A673 (cell line): ENCODE measurements at regions not wholly inside any gene's neighbourhood (a gene's known extent, or its start where the extent isn't known, plus 50 kb on each side); places are given as distances from the start of the nearest gene placed in this dataset.

ENCODE experiments used
- BruUV-seq: library from RNA; stranded (reverse); fragments of 400-500 nt; replicated peaks from 2 replicates; lab custom pipeline; 2021; lab: Mats Ljungman, UMichigan
- CTCF ChIA-PET: fragments of 300-600 bp; sonication (Branson Sonifier 250); formaldehyde crosslinking; loops from one replicate; lab custom pipeline; 2022; ENCODE audit warnings: antibody characterized with exemption; lab: Charles Lee
- POLR2A ChIA-PET: fragments of 300-600 bp; sonication (Branson Sonifier 250); formaldehyde crosslinking; loops from one replicate; lab custom pipeline; 2022; ENCODE audit warnings: antibody characterized with exemption; ENCODE audit not compliant: low non-redundant PET; lab: Charles Lee
- DNase-seq: peaks from one replicate; pipeline ENCODE4 v3.0.0-alpha.2; 2015; ENCODE audit warnings: low spot score
- H3K27ac ChIP-seq: fragments of 200-600 bp; sonication (generic); 2 replicates; pipeline ENCODE4 v1.5.1; 2016; ENCODE audit warnings: mixed run types, low read depth, mild to moderate bottlenecking, mixed read lengths, antibody characterized with exemption, low read length; ENCODE audit not compliant: poor library complexity, severe bottlenecking
- H3K27me3 ChIP-seq: fragments of 200-600 bp; sonication (generic); replicated peaks from 2 replicates; pipeline ENCODE4 v1.6.1; 2017; ENCODE audit warnings: mixed run types, low read depth, mild to moderate bottlenecking, mixed read lengths, antibody characterized with exemption, low read length; ENCODE audit not compliant: insufficient read depth, poor library complexity
- H3K36me3 ChIP-seq: fragments of 200-600 bp; sonication (generic); 2 replicates; pipeline ENCODE4 v1.6.1; 2016; ENCODE audit warnings: mixed run types, mild to moderate bottlenecking, mixed read lengths, antibody characterized with exemption, low read length; ENCODE audit not compliant: insufficient read depth, poor library complexity, severe bottlenecking
- H3K4me1 ChIP-seq: fragments of 200-600 bp; sonication (generic); 2 replicates; pipeline ENCODE4 v1.6.1; 2017; ENCODE audit warnings: mixed run types, mild to moderate bottlenecking, mixed read lengths, antibody characterized with exemption, low read length; ENCODE audit not compliant: insufficient read depth, poor library complexity, severe bottlenecking
- H3K4me3 ChIP-seq: fragments of 200-600 bp; sonication (generic); 2 replicates; pipeline ENCODE4 v1.5.1; 2016; ENCODE audit warnings: low read depth, mixed run types, mild to moderate bottlenecking, mixed read lengths, low read length; ENCODE audit not compliant: poor library complexity, severe bottlenecking
- H3K9me3 ChIP-seq: fragments of 200-600 bp; sonication (generic); 2 replicates; pipeline ENCODE4 v1.6.1; 2016; ENCODE audit warnings: mixed run types, low read depth, mild to moderate bottlenecking, mixed read lengths, antibody characterized with exemption, low read length; ENCODE audit not compliant: poor library complexity, severe bottlenecking
- EZH2 ChIP-seq: fragments of 200-600 bp; sonication (generic); IDR thresholded peaks from 2 replicates; pipeline ENCODE4 v1.6.1; 2017; ENCODE audit warnings: borderline replicate concordance, low read depth, mild to moderate bottlenecking, mixed read lengths, antibody characterized with exemption, low read length; ENCODE audit not compliant: poor library complexity, severe bottlenecking
- intact Hi-C: fragments of 100-400 bp; cut with micrococcal nuclease; formaldehyde crosslinking; loops from one replicate; pipeline ENCODE4 v1.10.0; 2022; ENCODE audit not compliant: unreplicated experiment
- TF ChIP-seq, protein P1 (sequence below): fragments of 300-800, 200-600 bp; sonication (generic); conservative IDR thresholded peaks from 2 replicates; pipeline ENCODE4 v1.5.1; 2017; ENCODE audit warnings: low read depth, mild to moderate bottlenecking, antibody characterized with exemption, low read length, moderate library complexity, mixed read lengths

DNA sequence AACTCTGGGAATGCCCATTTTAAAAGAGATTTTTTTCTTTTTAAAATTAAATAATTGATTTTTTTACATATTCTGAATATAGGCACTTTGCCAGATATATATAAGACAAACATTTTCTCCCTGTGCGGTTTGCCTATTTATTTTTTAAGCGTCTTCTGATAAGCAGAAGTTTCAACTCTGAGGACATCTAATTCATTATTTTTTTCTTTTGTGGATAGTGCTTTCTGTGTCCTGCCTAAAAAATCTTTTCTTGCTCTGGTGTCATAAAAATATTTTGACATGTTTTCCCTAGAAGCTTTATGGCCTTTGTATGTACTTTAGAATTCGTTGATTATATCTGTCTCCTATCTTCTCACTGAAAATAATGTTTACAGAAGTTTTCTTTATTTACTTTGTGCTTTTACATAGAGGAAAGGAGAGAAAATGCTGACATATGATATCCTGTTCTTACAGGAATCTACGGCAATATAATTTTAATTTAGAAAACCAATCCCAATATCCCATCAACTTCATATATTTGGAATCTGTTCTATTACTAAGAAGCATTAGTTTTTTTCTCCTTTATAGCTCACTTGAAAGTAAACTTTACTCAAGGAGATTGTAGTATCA, 111.9 kb upstream of the EFNA5 start:
- CTCF ChIA-PET: no interaction called here
- no peak for DNase-seq
- Histone ChIP-seq H3K27me3 (no peaks in the 10 kb centered on the region), H3K27ac (no peak overlapping the region), H3K4me1 (no peaks in the 10 kb centered on the region), H3K9me3 (peaks cover 14% of the 10 kb centered on the region), H3K4me3 (no peak overlapping the region), H3K36me3 (no peaks in the 10 kb centered on the region)
- TF ChIP-seq EZH2: no peak
- TF ChIP-seq, protein P1, sequence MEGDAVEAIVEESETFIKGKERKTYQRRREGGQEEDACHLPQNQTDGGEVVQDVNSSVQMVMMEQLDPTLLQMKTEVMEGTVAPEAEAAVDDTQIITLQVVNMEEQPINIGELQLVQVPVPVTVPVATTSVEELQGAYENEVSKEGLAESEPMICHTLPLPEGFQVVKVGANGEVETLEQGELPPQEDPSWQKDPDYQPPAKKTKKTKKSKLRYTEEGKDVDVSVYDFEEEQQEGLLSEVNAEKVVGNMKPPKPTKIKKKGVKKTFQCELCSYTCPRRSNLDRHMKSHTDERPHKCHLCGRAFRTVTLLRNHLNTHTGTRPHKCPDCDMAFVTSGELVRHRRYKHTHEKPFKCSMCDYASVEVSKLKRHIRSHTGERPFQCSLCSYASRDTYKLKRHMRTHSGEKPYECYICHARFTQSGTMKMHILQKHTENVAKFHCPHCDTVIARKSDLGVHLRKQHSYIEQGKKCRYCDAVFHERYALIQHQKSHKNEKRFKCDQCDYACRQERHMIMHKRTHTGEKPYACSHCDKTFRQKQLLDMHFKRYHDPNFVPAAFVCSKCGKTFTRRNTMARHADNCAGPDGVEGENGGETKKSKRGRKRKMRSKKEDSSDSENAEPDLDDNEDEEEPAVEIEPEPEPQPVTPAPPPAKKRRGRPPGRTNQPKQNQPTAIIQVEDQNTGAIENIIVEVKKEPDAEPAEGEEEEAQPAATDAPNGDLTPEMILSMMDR: no peak
- POLR2A ChIA-PET: no interaction called here
- BruUV-seq: no TSS peak
- intact Hi-C loops: no loop called here

DNA sequence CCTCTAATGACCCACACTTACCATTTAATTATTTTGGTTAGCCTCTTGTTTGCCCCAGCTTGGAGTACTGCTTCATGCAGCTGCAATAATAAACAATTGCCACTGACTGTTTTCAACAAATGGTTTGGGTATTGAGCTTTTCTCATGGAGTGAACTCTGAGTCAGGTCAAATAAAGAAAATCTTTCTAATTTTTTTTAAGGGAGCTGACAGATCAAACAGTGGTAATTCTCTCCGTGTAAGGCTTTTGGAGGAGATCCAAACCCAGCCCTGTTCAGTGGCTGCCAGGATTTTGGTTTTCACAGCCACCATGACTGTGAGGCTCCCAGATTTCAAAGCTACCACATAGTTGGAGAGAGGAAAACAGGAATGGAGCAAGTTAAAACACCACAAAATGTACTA, 110.7 kb upstream of the EFNA5 start:
- Histone ChIP-seq H3K4me3 (no peak overlapping the region), H3K4me1 (no peaks in the 10 kb centered on the region), H3K27ac (no peak overlapping the region), H3K27me3 (no peaks in the 10 kb centered on the region), H3K9me3 (peaks cover 14% of the 10 kb centered on the region), H3K36me3 (no peaks in the 10 kb centered on the region)
- no TSS peak for BruUV-seq
- POLR2A ChIA-PET: no interaction called here
- no peak for TF ChIP-seq EZH2
- TF ChIP-seq, protein P1: no peak
- intact Hi-C loops: no loop called here
- CTCF ChIA-PET: no interaction called here
- DNase-seq: no peak

DNA sequence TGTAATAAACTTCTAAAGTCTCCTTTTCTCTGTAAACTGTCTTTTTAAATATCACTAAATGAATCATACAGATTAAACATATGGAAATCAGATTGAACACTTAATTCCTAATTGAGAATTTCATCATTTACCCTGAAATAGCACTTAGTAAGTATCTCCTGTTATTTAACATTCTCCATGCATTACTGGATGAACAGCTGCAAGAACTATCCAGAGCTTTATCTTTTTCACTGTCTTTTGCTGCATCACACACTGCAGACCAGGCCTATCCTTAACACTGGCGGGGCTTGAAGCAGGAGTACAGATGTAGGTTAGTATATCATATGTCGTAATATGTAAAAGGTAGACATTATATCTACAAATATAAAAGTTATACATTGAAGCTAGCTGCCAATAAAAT, 108.7 kb upstream of the EFNA5 start:
- no peaks in the 10 kb centered on the region for H3K27me3 ChIP-seq
- peaks cover 14% of the 10 kb centered on the region for H3K9me3 ChIP-seq
- ChIA-PET CTCF (no interaction called here), POLR2A (no interaction called here)
- H3K36me3 ChIP-seq: no peaks in the 10 kb centered on the region
- H3K4me3 ChIP-seq: no peak overlapping the region
- TF ChIP-seq, protein P1: no peak
- TF ChIP-seq EZH2: no peak
- intact Hi-C loops: no loop called here
- no peak overlapping the region for H3K27ac ChIP-seq
- BruUV-seq: no TSS peak
- DNase-seq: no peak
- no peaks in the 10 kb centered on the region for H3K4me1 ChIP-seq
